ENCODE measurements at regions not wholly inside any gene's neighbourhood (a gene's known extent, or its start where the extent isn't known, plus 50 kb on each side); places are given as distances from the start of the nearest gene placed in this dataset.

- no peaks in the 10 kb centered on the region for H4K20me1 ChIP-seq (ENCODE audit: insufficient read depth)
- no peaks in the 10 kb centered on the region for H3K36me3 ChIP-seq (ENCODE audit: control insufficient read depth in 1 of 2, insufficient read depth in 2 of 2, low read length in 2 of 2)
- ChIA-PET RAD21 (ENCODE audit: low non-redundant PET in 1 of 2, low total read pairs in 2 of 2, uncharacterized antibody in 2 of 2, unreplicated experiment in 2 of 2) (no interaction called here), POLR2A (no interaction called here), CTCF (no interaction called here)
- intact Hi-C loops (cut with micrococcal nuclease): no loop called here
- no peak overlapping the region for H3K4me2 ChIP-seq (ENCODE audit: low read length)
- H3K27me3 ChIP-seq (ENCODE audit: insufficient read depth, low read length): 0 out of 2 replicates have a peak, but pooled peaks cover 4% of the 10 kb centered on the region
- DNase-seq (ENCODE audit: low read depth, low spot score) (no peak), ATAC-seq (no peak)
- H3K4me3 ChIP-seq (replicated peaks in 1 of 2; ENCODE audit: low read depth in 1 of 2, low read length in 2 of 2): no peak overlapping the region
- H3K27ac ChIP-seq (ENCODE audit: low read depth, low read length): no peak overlapping the region
- no peaks in the 10 kb centered on the region for H3K79me2 ChIP-seq (ENCODE audit: insufficient read depth, low read length)
- H2AFZ ChIP-seq (ENCODE audit: low read depth, low read length, poor library complexity, severe bottlenecking): no peak overlapping the region
- no peak overlapping the region for H3K9ac ChIP-seq (ENCODE audit: low read length)
- H3K9me2 ChIP-seq (ENCODE audit: insufficient read depth): no peaks in the 10 kb centered on the region
- no peaks in the 10 kb centered on the region for H3K4me1 ChIP-seq (ENCODE audit: control insufficient read depth in 1 of 2, insufficient read depth in 2 of 2, low read length in 2 of 2)
- H3K9me3 ChIP-seq (ENCODE audit: control insufficient read depth in 1 of 2, insufficient read depth in 1 of 2, low read depth in 1 of 2, low read length in 2 of 2): no peaks in the 10 kb centered on the region
- no TSS peak for BruUV-seq (replicated peaks)
- TF ChIP-seq TCF7L2 (IDR thresholded peaks at IDR 0.05; ENCODE audit: borderline replicate concordance, extremely low read depth, insufficient read depth, insufficient read length): no peak
- TF ChIP-seq MAX (IDR thresholded peaks at IDR 0.05): no peak
- TF ChIP-seq CEBPB (IDR thresholded peaks at IDR 0.05; ENCODE audit: low read depth): no peak
- no peak for TF ChIP-seq RAD21 (IDR thresholded peaks at IDR 0.05; ENCODE audit: low read depth)
- no peak for TF ChIP-seq POLR2A (IDR thresholded peaks at IDR 0.05; ENCODE audit: borderline replicate concordance, extremely low read depth, insufficient read depth, insufficient read length)
- no peak for TF ChIP-seq ZFX (IDR thresholded peaks at IDR 0.05)
- TF ChIP-seq POLR2AphosphoS5 (IDR thresholded peaks at IDR 0.05; ENCODE audit: low read depth, low read length): no peak
- no peak for TF ChIP-seq JUND (IDR thresholded peaks at IDR 0.05)
- no peak for TF ChIP-seq EGR1 (IDR thresholded peaks at IDR 0.05; ENCODE audit: low read depth)
These were observed 311.1 kb downstream of the VPS13C start for GRCh38 chr15:61749169-61749568.

GRCh38 chr15:61748529-61748928, 311.7 kb downstream of the VPS13C start:
- 0 out of 2 replicates have a peak, but pooled peaks cover 4% of the 10 kb centered on the region for H3K27me3 ChIP-seq (ENCODE audit: insufficient read depth, low read length)
- CTCF ChIA-PET: no interaction called here
- no peaks in the 10 kb centered on the region for H3K36me3 ChIP-seq (ENCODE audit: control insufficient read depth in 1 of 2, insufficient read depth in 2 of 2, low read length in 2 of 2)
- no peak for DNase-seq (ENCODE audit: low read depth, low spot score)
- no peaks in the 10 kb centered on the region for H3K4me1 ChIP-seq (ENCODE audit: control insufficient read depth in 1 of 2, insufficient read depth in 2 of 2, low read length in 2 of 2)
- H3K4me2 ChIP-seq (ENCODE audit: low read length): no peak overlapping the region
- H3K9ac ChIP-seq (ENCODE audit: low read length): no peak overlapping the region
- POLR2A ChIA-PET: no interaction called here
- RAD21 ChIA-PET (ENCODE audit: low non-redundant PET in 1 of 2, low total read pairs in 2 of 2, uncharacterized antibody in 2 of 2, unreplicated experiment in 2 of 2): no interaction called here
- BruUV-seq (replicated peaks): no TSS peak
- TF ChIP-seq SRF (IDR thresholded peaks at IDR 0.05; ENCODE audit: low read depth): no peak
- no peak for TF ChIP-seq CBX3 (IDR thresholded peaks at IDR 0.05; ENCODE audit: low read depth)
- no peak for TF ChIP-seq CEBPB (IDR thresholded peaks at IDR 0.05; ENCODE audit: low read depth)
- TF ChIP-seq POLR2AphosphoS5 (IDR thresholded peaks at IDR 0.05; ENCODE audit: low read depth, low read length): no peak
- no peak for TF ChIP-seq FOSL1 (IDR thresholded peaks at IDR 0.05; ENCODE audit: low read depth)
- no peak for TF ChIP-seq TCF7L2 (IDR thresholded peaks at IDR 0.05; ENCODE audit: borderline replicate concordance, extremely low read depth, insufficient read depth, insufficient read length)
- no peak for TF ChIP-seq RAD21 (IDR thresholded peaks at IDR 0.05; ENCODE audit: low read depth)
- TF ChIP-seq JUND (IDR thresholded peaks at IDR 0.05): no peak
- no peak for TF ChIP-seq REST (IDR thresholded peaks at IDR 0.05; ENCODE audit: low read depth)
- TF ChIP-seq ATF3 (IDR thresholded peaks at IDR 0.05): no peak
- no peak for TF ChIP-seq EGR1 (IDR thresholded peaks at IDR 0.05; ENCODE audit: low read depth)
- H3K9me3 ChIP-seq (ENCODE audit: control insufficient read depth in 1 of 2, insufficient read depth in 1 of 2, low read depth in 1 of 2, low read length in 2 of 2): no peaks in the 10 kb centered on the region
- no peaks in the 10 kb centered on the region for H3K9me2 ChIP-seq (ENCODE audit: insufficient read depth)
- no peaks in the 10 kb centered on the region for H4K20me1 ChIP-seq (ENCODE audit: insufficient read depth)
- ATAC-seq: no peak
- H2AFZ ChIP-seq (ENCODE audit: low read depth, low read length, poor library complexity, severe bottlenecking): no peak overlapping the region
- no peak overlapping the region for H3K4me3 ChIP-seq (replicated peaks in 1 of 2; ENCODE audit: low read depth in 1 of 2, low read length in 2 of 2)
- no peak overlapping the region for H3K27ac ChIP-seq (ENCODE audit: low read depth, low read length)
- intact Hi-C loops (cut with micrococcal nuclease): no loop called here
- no peaks in the 10 kb centered on the region for H3K79me2 ChIP-seq (ENCODE audit: insufficient read depth, low read length)
